ENCODE measurements at regions not wholly inside any gene's neighbourhood (a gene's known extent, or its start where the extent isn't known, plus 50 kb on each side); places are given as distances from the start of the nearest gene placed in this dataset.
"Not testable (repeated sequence)": the region's sequence is repeated elsewhere in the genome, so short reads cannot be mapped to it uniquely, and the experiment has no call there.

DNA sequence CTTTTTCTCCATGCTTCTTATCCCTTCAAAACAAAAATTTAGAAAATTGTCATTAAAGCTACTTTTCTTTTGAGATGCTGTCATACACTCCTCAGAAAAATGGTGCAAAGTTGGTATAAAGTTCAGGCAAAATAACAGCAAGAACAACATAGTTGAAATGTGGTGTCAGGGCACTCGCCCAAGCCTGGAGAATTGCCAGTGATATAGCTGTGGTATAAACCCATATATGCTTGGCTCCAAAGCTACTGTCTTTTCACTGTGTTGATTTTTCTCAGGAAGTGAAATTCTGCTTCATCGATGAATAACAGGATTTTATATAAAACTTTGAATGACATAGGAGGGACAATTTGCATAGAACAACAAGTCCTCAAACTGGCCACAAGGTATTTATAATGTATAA, 2532.9 kb downstream of the PCDH9 start:
- TF ChIP-seq EZH2 (IDR thresholded peaks at IDR 0.05; ENCODE audit: insufficient read depth, low read length): no peak
- TF ChIP-seq, protein P1, sequence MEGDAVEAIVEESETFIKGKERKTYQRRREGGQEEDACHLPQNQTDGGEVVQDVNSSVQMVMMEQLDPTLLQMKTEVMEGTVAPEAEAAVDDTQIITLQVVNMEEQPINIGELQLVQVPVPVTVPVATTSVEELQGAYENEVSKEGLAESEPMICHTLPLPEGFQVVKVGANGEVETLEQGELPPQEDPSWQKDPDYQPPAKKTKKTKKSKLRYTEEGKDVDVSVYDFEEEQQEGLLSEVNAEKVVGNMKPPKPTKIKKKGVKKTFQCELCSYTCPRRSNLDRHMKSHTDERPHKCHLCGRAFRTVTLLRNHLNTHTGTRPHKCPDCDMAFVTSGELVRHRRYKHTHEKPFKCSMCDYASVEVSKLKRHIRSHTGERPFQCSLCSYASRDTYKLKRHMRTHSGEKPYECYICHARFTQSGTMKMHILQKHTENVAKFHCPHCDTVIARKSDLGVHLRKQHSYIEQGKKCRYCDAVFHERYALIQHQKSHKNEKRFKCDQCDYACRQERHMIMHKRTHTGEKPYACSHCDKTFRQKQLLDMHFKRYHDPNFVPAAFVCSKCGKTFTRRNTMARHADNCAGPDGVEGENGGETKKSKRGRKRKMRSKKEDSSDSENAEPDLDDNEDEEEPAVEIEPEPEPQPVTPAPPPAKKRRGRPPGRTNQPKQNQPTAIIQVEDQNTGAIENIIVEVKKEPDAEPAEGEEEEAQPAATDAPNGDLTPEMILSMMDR (IDR thresholded peaks at IDR 0.05; ENCODE audit: insufficient read depth, low read depth, low read length): no peak
- Histone ChIP-seq H3K4me3 (ENCODE audit: insufficient read depth, low read depth, low read length) (no peak overlapping the region), H3K9me3 (ENCODE audit: insufficient read depth, low read depth, low read length) (no peaks in the 10 kb centered on the region), H4K20me1 (ENCODE audit: insufficient read depth, low read length) (no peaks in the 10 kb centered on the region), H3K27ac (ENCODE audit: low read depth, low read length) (no peak overlapping the region), H3K4me2 (ENCODE audit: low read length) (no peak overlapping the region), H3K9ac (ENCODE audit: low read length) (no peak overlapping the region), H3K79me2 (ENCODE audit: insufficient read depth, low read length) (no peaks in the 10 kb centered on the region), H3K4me1 (ENCODE audit: insufficient read depth, low read length) (no peaks in the 10 kb centered on the region), H3K36me3 (ENCODE audit: insufficient read depth, low read length) (no peaks in the 10 kb centered on the region), H2AFZ (ENCODE audit: low read depth, low read length) (no peak overlapping the region), H3K27me3 (ENCODE audit: insufficient read depth, low read length) (no peaks in the 10 kb centered on the region)
- DNase-seq (ENCODE audit: low read depth) (no peak), FAIRE-seq (no peak)
- Mint-ChIP-seq H3K4me3 (ENCODE audit: unreplicated experiment) (no peak overlapping the region), H3K27me3 (ENCODE audit: low read depth, unreplicated experiment) (no peaks in the 10 kb centered on the region), H3K9me3 (ENCODE audit: unreplicated experiment) (no peaks in the 10 kb centered on the region), H3K27ac (ENCODE audit: unreplicated experiment) (no peak overlapping the region), H3K36me3 (ENCODE audit: low read depth, unreplicated experiment) (no peaks in the 10 kb centered on the region), H3K4me1 (ENCODE audit: low read depth, unreplicated experiment) (no peaks in the 10 kb centered on the region)

DNA sequence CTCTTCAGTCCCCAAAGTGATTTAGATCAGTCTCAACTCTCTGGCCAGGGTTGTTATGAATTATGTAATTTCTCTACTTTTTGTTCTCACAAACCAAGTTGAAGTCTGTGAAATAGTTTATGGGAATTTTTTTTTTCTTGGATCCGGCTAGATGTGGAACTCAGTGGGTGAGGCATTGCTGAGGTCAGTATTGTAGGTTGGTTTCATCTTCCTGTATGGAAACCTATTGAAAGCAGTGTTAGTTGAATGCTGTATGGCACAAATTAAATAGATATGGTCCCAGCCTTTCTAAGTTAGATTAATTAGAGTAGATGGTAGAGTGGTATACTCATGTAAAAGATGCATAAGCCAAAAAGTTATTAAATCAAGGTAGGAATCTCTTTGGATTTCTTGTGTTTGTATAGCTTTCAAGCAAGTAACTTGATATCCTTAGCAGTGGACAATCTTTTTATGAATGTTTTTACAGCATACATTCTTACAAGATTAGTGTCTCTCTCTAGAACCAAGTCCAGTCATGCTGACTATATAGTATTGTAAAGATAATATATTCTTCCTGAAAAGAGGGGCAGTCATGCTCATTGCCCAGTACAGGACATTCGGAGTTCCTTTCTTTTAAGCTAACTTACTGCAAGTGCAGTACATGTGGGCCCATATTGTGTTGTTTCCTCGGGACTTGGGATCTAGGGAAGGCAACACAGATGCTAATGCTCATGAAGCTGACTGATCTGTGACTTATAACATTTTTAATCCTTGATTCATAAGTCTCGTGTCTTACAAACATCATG, 2541.1 kb downstream of the PCDH9 start:
- FAIRE-seq: peak; percentile 26
- Histone ChIP-seq H3K27me3 (ENCODE audit: insufficient read depth, low read length) (no peaks in the 10 kb centered on the region), H3K9me3 (ENCODE audit: insufficient read depth, low read depth, low read length) (no peaks in the 10 kb centered on the region), H3K4me2 (ENCODE audit: low read length) (peak overlapping the region; percentile 22), H3K4me1 (ENCODE audit: insufficient read depth, low read length) (peaks cover 5% of the 10 kb centered on the region), H3K27ac (ENCODE audit: low read depth, low read length) (peak overlapping the region; percentile 46), H4K20me1 (ENCODE audit: insufficient read depth, low read length) (no peaks in the 10 kb centered on the region), H3K9ac (ENCODE audit: low read length) (no peak overlapping the region), H3K4me3 (ENCODE audit: insufficient read depth, low read depth, low read length) (no peak overlapping the region), H3K79me2 (ENCODE audit: insufficient read depth, low read length) (no peaks in the 10 kb centered on the region), H2AFZ (ENCODE audit: low read depth, low read length) (peak overlapping the region; percentile 68), H3K36me3 (ENCODE audit: insufficient read depth, low read length) (no peaks in the 10 kb centered on the region)
- no peak for TF ChIP-seq EZH2 (IDR thresholded peaks at IDR 0.05; ENCODE audit: insufficient read depth, low read length)
- TF ChIP-seq, protein P1 (IDR thresholded peaks at IDR 0.05; ENCODE audit: insufficient read depth, low read depth, low read length): no peak
- Mint-ChIP-seq H3K36me3 (ENCODE audit: low read depth, unreplicated experiment) (no peaks in the 10 kb centered on the region), H3K9me3 (ENCODE audit: unreplicated experiment) (no peaks in the 10 kb centered on the region), H3K27me3 (ENCODE audit: low read depth, unreplicated experiment) (no peaks in the 10 kb centered on the region), H3K27ac (ENCODE audit: unreplicated experiment) (peak overlapping the region; percentile 35), H3K4me3 (ENCODE audit: unreplicated experiment) (no peak overlapping the region), H3K4me1 (ENCODE audit: low read depth, unreplicated experiment) (peaks cover 18% of the 10 kb centered on the region)
- DNase-seq (ENCODE audit: low read depth): peak; percentile 43

DNA sequence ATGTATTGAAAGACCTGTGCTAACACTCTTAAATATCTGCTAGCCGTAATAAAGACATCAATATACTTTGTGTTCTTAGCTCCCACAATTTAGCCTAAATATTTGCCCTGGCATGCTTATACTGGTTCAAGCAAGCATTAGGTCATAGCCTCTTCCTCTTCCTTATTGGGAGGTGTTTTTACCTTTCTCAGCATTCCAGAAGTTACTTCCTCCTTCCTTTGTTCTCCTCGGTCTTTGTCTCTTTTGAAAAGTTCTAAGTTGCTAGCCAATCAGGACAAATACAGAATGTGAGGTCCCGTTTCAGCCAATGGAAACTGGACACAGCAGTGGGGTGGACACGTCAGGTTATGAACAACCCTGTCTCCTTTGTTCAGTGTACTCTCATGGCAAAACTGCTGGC, 2543.6 kb downstream of the PCDH9 start:
- H3K27ac ChIP-seq (ENCODE audit: low read depth, low read length); H3K4me3 Mint-ChIP-seq (ENCODE audit: unreplicated experiment); H3K4me1 ChIP-seq (ENCODE audit: insufficient read depth, low read length); FAIRE-seq; H3K4me3 ChIP-seq (ENCODE audit: insufficient read depth, low read depth, low read length); DNase-seq (ENCODE audit: low read depth); H3K36me3 ChIP-seq (ENCODE audit: insufficient read depth, low read length); H3K27me3 ChIP-seq (ENCODE audit: insufficient read depth, low read length); H3K79me2 ChIP-seq (ENCODE audit: insufficient read depth, low read length); H3K36me3 Mint-ChIP-seq (ENCODE audit: low read depth, unreplicated experiment); H3K9me3 Mint-ChIP-seq (ENCODE audit: unreplicated experiment); H4K20me1 ChIP-seq (ENCODE audit: insufficient read depth, low read length); H3K9ac ChIP-seq (ENCODE audit: low read length); H3K27ac Mint-ChIP-seq (ENCODE audit: unreplicated experiment); H2AFZ ChIP-seq (ENCODE audit: low read depth, low read length); H3K9me3 ChIP-seq (ENCODE audit: insufficient read depth, low read depth, low read length); H3K4me2 ChIP-seq (ENCODE audit: low read length); H3K27me3 Mint-ChIP-seq (ENCODE audit: low read depth, unreplicated experiment): not testable (repeated sequence)
- peaks cover 18% of the 10 kb centered on the region for H3K4me1 Mint-ChIP-seq (ENCODE audit: low read depth, unreplicated experiment)

All from astrocyte (in vitro differentiated cells and primary cell).